ENCODE measurements at regions not wholly inside any gene's neighbourhood (a gene's known extent, or its start where the extent isn't known, plus 50 kb on each side); places are given as distances from the start of the nearest gene placed in this dataset.

- Mint-ChIP-seq H3K36me3 (ENCODE audit: low read depth) (no peaks in the 10 kb centered on the region), H3K27me3 (no peaks in the 10 kb centered on the region), H3K4me1 (no peaks in the 10 kb centered on the region), H3K9me3 (peaks cover 5% of the 10 kb centered on the region), H3K27ac (no peak overlapping the region), H3K4me3 (no peak overlapping the region)
- ChIA-PET POLR2A (no interaction called here), CTCF (no interaction called here)
- TF ChIP-seq, protein P1, sequence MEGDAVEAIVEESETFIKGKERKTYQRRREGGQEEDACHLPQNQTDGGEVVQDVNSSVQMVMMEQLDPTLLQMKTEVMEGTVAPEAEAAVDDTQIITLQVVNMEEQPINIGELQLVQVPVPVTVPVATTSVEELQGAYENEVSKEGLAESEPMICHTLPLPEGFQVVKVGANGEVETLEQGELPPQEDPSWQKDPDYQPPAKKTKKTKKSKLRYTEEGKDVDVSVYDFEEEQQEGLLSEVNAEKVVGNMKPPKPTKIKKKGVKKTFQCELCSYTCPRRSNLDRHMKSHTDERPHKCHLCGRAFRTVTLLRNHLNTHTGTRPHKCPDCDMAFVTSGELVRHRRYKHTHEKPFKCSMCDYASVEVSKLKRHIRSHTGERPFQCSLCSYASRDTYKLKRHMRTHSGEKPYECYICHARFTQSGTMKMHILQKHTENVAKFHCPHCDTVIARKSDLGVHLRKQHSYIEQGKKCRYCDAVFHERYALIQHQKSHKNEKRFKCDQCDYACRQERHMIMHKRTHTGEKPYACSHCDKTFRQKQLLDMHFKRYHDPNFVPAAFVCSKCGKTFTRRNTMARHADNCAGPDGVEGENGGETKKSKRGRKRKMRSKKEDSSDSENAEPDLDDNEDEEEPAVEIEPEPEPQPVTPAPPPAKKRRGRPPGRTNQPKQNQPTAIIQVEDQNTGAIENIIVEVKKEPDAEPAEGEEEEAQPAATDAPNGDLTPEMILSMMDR (IDR thresholded peaks at IDR 0.05) = no peak
- DNase-seq (no peak), ATAC-seq (ENCODE audit: low read depth) (no peak)
- intact Hi-C loops (cut with micrococcal nuclease) = no loop called here
These were observed 296.1 kb upstream of the ANKRD50 start for GRCh38 chr4:125008676-125009075.

- POLR2A ChIA-PET = no interaction called here
- Mint-ChIP-seq H3K4me3 (no peak overlapping the region), H3K27ac (no peak overlapping the region), H3K4me1 (no peaks in the 10 kb centered on the region), H3K27me3 (no peaks in the 10 kb centered on the region), H3K9me3 (peaks cover 5% of the 10 kb centered on the region), H3K36me3 (ENCODE audit: low read depth) (no peaks in the 10 kb centered on the region)
- CTCF ChIA-PET = no interaction called here
- TF ChIP-seq, protein P1 (IDR thresholded peaks at IDR 0.05) = no peak
- DNase-seq (no peak), ATAC-seq (ENCODE audit: low read depth) (no peak)
- intact Hi-C loops (cut with micrococcal nuclease) = no loop called here
These were observed 292.1 kb upstream of the ANKRD50 start for GRCh38 chr4:125004676-125005075.

- no peaks in the 10 kb centered on the region for H3K27me3 Mint-ChIP-seq
- ATAC-seq (ENCODE audit: low read depth) (no peak), DNase-seq (no peak)
- POLR2A ChIA-PET = no interaction called here
- no peaks in the 10 kb centered on the region for H3K36me3 Mint-ChIP-seq (ENCODE audit: low read depth)
- no peaks in the 10 kb centered on the region for H3K4me1 Mint-ChIP-seq
- H3K4me3 Mint-ChIP-seq = no peak overlapping the region
- TF ChIP-seq, protein P1 (IDR thresholded peaks at IDR 0.05) = no peak
- no peak overlapping the region for H3K27ac Mint-ChIP-seq
- H3K9me3 Mint-ChIP-seq = peaks cover 5% of the 10 kb centered on the region
- CTCF ChIA-PET = no interaction called here
- intact Hi-C loops (cut with micrococcal nuclease) = no loop called here
These were observed 291.3 kb upstream of the ANKRD50 start for GRCh38 chr4:125003840-125004239.

GRCh38 chr4:124997991-124998390 lies 285.5 kb upstream of the ANKRD50 start:
- no peaks in the 10 kb centered on the region for H3K9me3 Mint-ChIP-seq
- intact Hi-C loops (cut with micrococcal nuclease) = no loop called here
- DNase-seq = no peak
- no peaks in the 10 kb centered on the region for H3K27me3 Mint-ChIP-seq
- CTCF ChIA-PET = no interaction called here
- H3K27ac Mint-ChIP-seq = no peak overlapping the region
- no peaks in the 10 kb centered on the region for H3K36me3 Mint-ChIP-seq (ENCODE audit: low read depth)
- H3K4me3 Mint-ChIP-seq = no peak overlapping the region
- no peak for ATAC-seq (ENCODE audit: low read depth)
- TF ChIP-seq, protein P1 (IDR thresholded peaks at IDR 0.05) = no peak
- H3K4me1 Mint-ChIP-seq = no peaks in the 10 kb centered on the region
- POLR2A ChIA-PET = no interaction called here

GRCh38 chr4:124997124-124997523 lies 284.6 kb upstream of the ANKRD50 start:
- CTCF ChIA-PET = no interaction called here
- Mint-ChIP-seq H3K27ac (no peak overlapping the region), H3K9me3 (no peaks in the 10 kb centered on the region), H3K4me1 (no peaks in the 10 kb centered on the region), H3K27me3 (no peaks in the 10 kb centered on the region), H3K4me3 (no peak overlapping the region), H3K36me3 (ENCODE audit: low read depth) (no peaks in the 10 kb centered on the region)
- POLR2A ChIA-PET = no interaction called here
- ATAC-seq (ENCODE audit: low read depth) (no peak), DNase-seq (no peak)
- intact Hi-C loops (cut with micrococcal nuclease) = no loop called here
- TF ChIP-seq, protein P1 (IDR thresholded peaks at IDR 0.05) = no peak

Data from activated B cell treated with CpG ODN at 0.5 μM for 24 hours (primary cell).